Osteoblast (primary cell): ENCODE measurements at regions not wholly inside any gene's neighbourhood (a gene's known extent, or its start where the extent isn't known, plus 50 kb on each side); places are given as distances from the start of the nearest gene placed in this dataset.

Experiments used
- DNase-seq: peaks from one replicate; pipeline ENCODE4 v3.0.0; 2011; ENCODE audit warnings: low spot score, mixed read lengths; ENCODE audit not compliant: insufficient read length; ENCODE audit errors: missing footprints
- H2AFZ ChIP-seq: 2 replicates; pipeline ENCODE4 v1.6.0; 2011; ENCODE audit warnings: mild to moderate bottlenecking, low read length
- H3K27ac ChIP-seq: 2 replicates; pipeline ENCODE4 v1.5.1; 2011; ENCODE audit warnings: mild to moderate bottlenecking, low read depth, low read length, moderate library complexity
- H3K27me3 ChIP-seq: 2 replicates; pipeline ENCODE4 v1.6.0; 2012; ENCODE audit warnings: mild to moderate bottlenecking, control low read depth, inconsistent platforms, low read length, moderate library complexity; ENCODE audit not compliant: insufficient read depth
- H3K36me3 ChIP-seq: 2 replicates; pipeline ENCODE4 v1.5.1; 2011; ENCODE audit warnings: mild to moderate bottlenecking, low read length, control low read depth, moderate library complexity; ENCODE audit not compliant: insufficient read depth
- H3K4me1 ChIP-seq: 2 replicates; pipeline ENCODE4 v1.5.1; 2011; ENCODE audit warnings: mild to moderate bottlenecking, low read length, control low read depth, moderate library complexity; ENCODE audit not compliant: insufficient read depth
- H3K4me2 ChIP-seq: 2 replicates; pipeline ENCODE4 v1.6.0; 2011; ENCODE audit warnings: mild to moderate bottlenecking, low read length; ENCODE audit not compliant: insufficient read depth
- H3K4me3 ChIP-seq: fragments of 200-600 bp; sonication (generic); 3 replicates; pipeline ENCODE4 v1.5.1; 2012; ENCODE audit warnings: mild to moderate bottlenecking, low read length, inconsistent platforms; ENCODE audit not compliant: insufficient read depth
- H3K79me2 ChIP-seq: 2 replicates; pipeline ENCODE4 v1.6.0; 2012; ENCODE audit warnings: mild to moderate bottlenecking, low read length, control low read depth, inconsistent platforms; ENCODE audit not compliant: insufficient read depth
- H3K9me3 ChIP-seq: 2 replicates; pipeline ENCODE4 v1.5.1; 2011; ENCODE audit warnings: low read depth, low read length, control low read depth
- H4K20me1 ChIP-seq: 2 replicates; pipeline ENCODE4 v1.6.0; 2012; ENCODE audit warnings: mild to moderate bottlenecking, low read length, control low read depth; ENCODE audit not compliant: insufficient read depth
- CTCF ChIP-seq: IDR thresholded peaks from 2 replicates; pipeline ENCODE4 v1.5.1; 2011; ENCODE audit warnings: mild to moderate bottlenecking, low read depth, low read length, moderate library complexity; ENCODE audit errors: extremely low read depth

- Histone ChIP-seq H3K4me3 (no peak overlapping the region), H4K20me1 (no peaks in the 10 kb centered on the region), H3K79me2 (no peaks in the 10 kb centered on the region), H3K9me3 (no peaks in the 10 kb centered on the region), H3K4me2 (no peak overlapping the region), H3K4me1 (no peaks in the 10 kb centered on the region), H2AFZ (no peak overlapping the region), H3K36me3 (no peaks in the 10 kb centered on the region), H3K27ac (no peak overlapping the region), H3K27me3 (peaks cover 7% of the 10 kb centered on the region)
- DNase-seq: no peak
- TF ChIP-seq CTCF: no peak
These were observed 119.7 kb upstream of the VASH1 start for GRCh38 chr14:76641541-76641940.

- no peaks in the 10 kb centered on the region for H3K4me1 ChIP-seq
- H4K20me1 ChIP-seq: no peaks in the 10 kb centered on the region
- no peak overlapping the region for H3K4me3 ChIP-seq
- H2AFZ ChIP-seq: no peak overlapping the region
- no peak overlapping the region for H3K4me2 ChIP-seq
- no peaks in the 10 kb centered on the region for H3K9me3 ChIP-seq
- no peak for TF ChIP-seq CTCF
- no peaks in the 10 kb centered on the region for H3K79me2 ChIP-seq
- H3K27me3 ChIP-seq: peaks cover 7% of the 10 kb centered on the region
- no peaks in the 10 kb centered on the region for H3K36me3 ChIP-seq
- H3K27ac ChIP-seq: no peak overlapping the region
- DNase-seq: no peak
These were observed 117.4 kb upstream of the VASH1 start for GRCh38 chr14:76643887-76644286.

- no peaks in the 10 kb centered on the region for H3K4me1 ChIP-seq
- H3K4me3 ChIP-seq: no peak overlapping the region
- peak; percentile 56 for DNase-seq
- peak; percentile 61 for TF ChIP-seq CTCF
- H4K20me1 ChIP-seq: no peaks in the 10 kb centered on the region
- H2AFZ ChIP-seq: no peak overlapping the region
- H3K27me3 ChIP-seq: peaks cover 7% of the 10 kb centered on the region
- H3K27ac ChIP-seq: no peak overlapping the region
- no peak overlapping the region for H3K4me2 ChIP-seq
- H3K9me3 ChIP-seq: no peaks in the 10 kb centered on the region
- H3K36me3 ChIP-seq: no peaks in the 10 kb centered on the region
- no peaks in the 10 kb centered on the region for H3K79me2 ChIP-seq
These were observed 116.3 kb upstream of the VASH1 start for GRCh38 chr14:76644855-76645518.

- no peak overlapping the region for H3K4me2 ChIP-seq
- no peaks in the 10 kb centered on the region for H3K4me1 ChIP-seq
- TF ChIP-seq CTCF: peak; percentile 86
- no peaks in the 10 kb centered on the region for H3K36me3 ChIP-seq
- H3K79me2 ChIP-seq: no peaks in the 10 kb centered on the region
- no peaks in the 10 kb centered on the region for H3K9me3 ChIP-seq
- peak; percentile 83 for DNase-seq
- no peak overlapping the region for H3K27ac ChIP-seq
- H4K20me1 ChIP-seq: no peaks in the 10 kb centered on the region
- no peak overlapping the region for H3K4me3 ChIP-seq
- H3K27me3 ChIP-seq: peaks cover 7% of the 10 kb centered on the region
- H2AFZ ChIP-seq: no peak overlapping the region
These were observed 113.5 kb upstream of the VASH1 start for GRCh38 chr14:76647697-76648298.
